Memory B cell (primary cell): ENCODE measurements at regions not wholly inside any gene's neighbourhood (a gene's known extent, or its start where the extent isn't known, plus 50 kb on each side); places are given as distances from the start of the nearest gene placed in this dataset.
"Not testable (repeated sequence)": the region's sequence is repeated elsewhere in the genome, so short reads cannot be mapped to it uniquely, and the experiment has no call there.

Experiments used
- ATAC-seq: fragments of 150-1000 bp; cut with Tn5 transposase; 2 replicates; pipeline ENCODE4 v1.10.0; 2021; ENCODE audit warnings: low read depth, mild to moderate bottlenecking, moderate library complexity
- DNase-seq, 2 donors: peaks; one replicate each; pipeline ENCODE4 v3.0.0; 2022; ENCODE audit warnings: low spot score in 2 of 2
- H3K27ac Mint-ChIP-seq: one replicate; pipeline ENCODE4 v1.8.0; 2022; ENCODE audit warnings: mild to moderate bottlenecking, moderate library complexity, mixed read lengths
- H3K27me3 Mint-ChIP-seq: one replicate; pipeline ENCODE4 v1.8.0; 2022; ENCODE audit warnings: mixed read lengths
- H3K36me3 Mint-ChIP-seq: one replicate; pipeline ENCODE4 v1.8.0; 2022; ENCODE audit warnings: mild to moderate bottlenecking, mixed read lengths
- H3K4me1 Mint-ChIP-seq: one replicate; pipeline ENCODE4 v1.8.0; 2022; ENCODE audit warnings: mixed read lengths
- H3K4me3 Mint-ChIP-seq: one replicate; pipeline ENCODE4 v1.8.0; 2022; ENCODE audit warnings: mild to moderate bottlenecking, moderate library complexity, mixed read lengths
- H3K9me3 Mint-ChIP-seq: one replicate; pipeline ENCODE4 v1.8.0; 2022; ENCODE audit warnings: mixed read lengths

DNA sequence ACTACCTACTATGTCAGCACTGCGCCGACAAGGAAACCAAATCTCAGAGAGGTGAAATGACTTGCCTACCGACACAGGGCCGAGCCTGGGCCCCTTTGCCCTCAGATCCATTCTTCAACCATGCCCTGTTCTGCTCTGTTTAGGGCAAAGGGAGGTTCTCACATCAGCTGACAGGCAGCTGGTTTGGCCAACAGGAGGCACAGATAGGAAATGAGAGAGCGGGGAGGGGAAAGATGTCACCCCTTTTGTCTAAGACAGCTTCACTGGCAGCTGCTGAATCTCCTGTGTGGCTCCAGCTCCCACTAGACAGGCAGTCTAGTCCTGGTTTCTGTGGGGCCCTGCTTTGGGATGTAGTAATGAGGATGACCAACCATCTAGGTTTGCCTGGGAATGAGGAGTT is 158.7 kb downstream of the TMEM200A start:
- no peaks in the 10 kb centered on the region for H3K27me3 Mint-ChIP-seq
- no peak overlapping the region for H3K27ac Mint-ChIP-seq

DNA sequence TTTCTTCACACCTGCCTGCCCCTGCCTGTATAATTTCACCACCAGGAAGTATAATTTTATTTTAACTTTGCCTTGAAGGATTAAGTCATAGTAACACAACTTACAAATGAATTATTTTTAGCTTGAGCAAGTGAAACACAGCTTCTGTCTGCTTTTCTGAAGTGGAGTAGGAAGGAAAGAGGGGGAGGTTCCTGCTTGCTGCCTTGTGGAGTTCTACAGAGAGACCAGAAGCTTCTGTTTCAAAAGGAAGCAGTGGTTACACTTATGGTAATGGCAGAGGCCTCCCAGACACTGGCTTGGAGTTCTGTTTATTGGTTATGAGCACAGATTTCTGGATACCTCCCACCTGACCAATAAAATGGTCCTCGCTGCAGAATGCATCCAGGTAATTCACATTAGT is 159.6 kb downstream of the TMEM200A start:
- H3K27ac Mint-ChIP-seq = no peak overlapping the region
- no peaks in the 10 kb centered on the region for H3K9me3 Mint-ChIP-seq
- DNase-seq = no peak
- no peaks in the 10 kb centered on the region for H3K36me3 Mint-ChIP-seq
- peaks cover 19% of the 10 kb centered on the region for H3K4me1 Mint-ChIP-seq
- H3K27me3 Mint-ChIP-seq = no peaks in the 10 kb centered on the region
- ATAC-seq = no peak
- no peak overlapping the region for H3K4me3 Mint-ChIP-seq

More for the DNA sequence above, 158.7 kb downstream of the TMEM200A start:
- Mint-ChIP-seq H3K4me1 (peaks cover 18% of the 10 kb centered on the region), H3K4me3 (no peak overlapping the region), H3K36me3 (no peaks in the 10 kb centered on the region), H3K9me3 (no peaks in the 10 kb centered on the region)
- no peak for ATAC-seq
- no peak for DNase-seq

DNA sequence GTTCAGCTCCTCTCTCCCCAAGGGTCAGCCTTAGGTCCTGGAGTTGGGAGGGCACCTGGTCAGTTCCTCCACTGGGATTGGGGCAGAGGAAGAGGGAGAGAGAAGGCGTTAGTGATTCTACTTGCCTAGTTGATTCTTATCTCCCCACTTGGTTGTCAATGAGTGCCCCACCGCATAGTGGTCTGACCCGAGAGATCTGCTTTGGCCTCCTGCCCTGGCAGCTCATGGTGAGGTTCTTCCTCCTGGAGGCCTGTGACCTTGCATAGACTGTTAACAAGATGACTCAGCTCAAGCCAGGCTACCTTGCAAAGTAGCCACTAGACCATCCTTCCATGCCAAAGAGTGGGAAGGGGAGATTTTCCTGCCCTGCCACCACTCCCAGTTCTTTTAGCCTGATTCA is 160.6 kb downstream of the TMEM200A start:
- Mint-ChIP-seq H3K9me3 (peaks cover 2% of the 10 kb centered on the region), H3K27me3 (no peaks in the 10 kb centered on the region), H3K27ac (peak overlapping the region; percentile 75), H3K36me3 (peaks cover 2% of the 10 kb centered on the region), H3K4me1 (peaks cover 19% of the 10 kb centered on the region), H3K4me3 (no peak overlapping the region)
- ATAC-seq (no peak), DNase-seq (no peak)

DNA sequence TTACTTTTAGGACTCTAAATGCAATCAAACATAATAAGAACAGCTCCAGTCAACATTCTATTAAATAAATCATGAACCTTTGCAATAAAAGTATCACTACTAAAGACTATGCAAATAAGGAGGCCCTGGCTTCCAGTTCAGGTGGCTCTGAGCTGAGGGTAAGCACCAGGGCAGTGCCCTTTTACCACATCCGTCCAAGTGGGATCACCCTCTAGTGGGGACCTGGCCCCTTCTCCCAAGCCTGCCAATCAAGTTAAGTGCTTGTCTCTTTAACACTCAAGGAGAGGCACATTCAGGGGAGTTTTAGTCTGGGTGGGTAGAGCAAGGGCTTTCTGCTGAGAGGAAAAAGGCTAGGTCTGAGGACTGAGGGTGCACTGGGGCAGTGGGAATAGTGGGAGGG is 161.4 kb downstream of the TMEM200A start:
- peaks cover 2% of the 10 kb centered on the region for H3K36me3 Mint-ChIP-seq
- no peak overlapping the region for H3K27ac Mint-ChIP-seq
- DNase-seq = no peak
- H3K4me1 Mint-ChIP-seq = peaks cover 19% of the 10 kb centered on the region
- no peak for ATAC-seq
- peaks cover 2% of the 10 kb centered on the region for H3K9me3 Mint-ChIP-seq
- no peaks in the 10 kb centered on the region for H3K27me3 Mint-ChIP-seq
- H3K4me3 Mint-ChIP-seq = no peak overlapping the region

DNA sequence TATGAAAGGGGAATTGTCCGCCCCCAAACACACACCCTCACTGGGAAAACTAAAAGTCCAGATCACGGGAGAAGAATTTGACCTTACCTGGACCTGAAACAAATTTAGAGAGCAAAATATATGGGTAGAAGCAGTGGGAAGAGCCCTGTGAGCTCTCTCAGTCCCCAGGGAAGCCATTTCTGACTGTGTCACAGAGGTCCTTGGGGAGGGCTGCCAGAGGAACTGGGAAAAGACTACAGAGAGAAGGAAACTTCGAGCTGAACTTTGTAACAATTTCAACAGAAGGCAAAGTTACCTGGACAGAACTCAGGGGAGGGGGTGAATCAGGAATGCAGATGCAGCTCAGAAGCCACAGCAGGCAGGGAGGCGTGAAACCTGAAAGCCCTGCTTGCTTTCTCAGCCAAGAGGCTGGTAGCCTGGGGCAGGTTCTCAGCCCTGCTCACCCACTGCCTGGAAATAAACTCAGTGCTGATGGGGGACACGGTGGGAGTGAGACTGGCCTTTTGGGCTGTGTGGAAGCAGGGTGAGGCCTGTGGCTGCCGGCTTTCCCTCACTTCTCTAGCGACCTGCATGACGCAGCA is 163.8 kb downstream of the TMEM200A start:
- Mint-ChIP-seq H3K9me3 (peaks cover 2% of the 10 kb centered on the region), H3K27me3 (no peaks in the 10 kb centered on the region), H3K4me1 (peaks cover 16% of the 10 kb centered on the region), H3K27ac (no peak overlapping the region), H3K4me3 (no peak overlapping the region), H3K36me3 (peaks cover 2% of the 10 kb centered on the region)
- DNase-seq = no peak
- ATAC-seq = no peak

DNA sequence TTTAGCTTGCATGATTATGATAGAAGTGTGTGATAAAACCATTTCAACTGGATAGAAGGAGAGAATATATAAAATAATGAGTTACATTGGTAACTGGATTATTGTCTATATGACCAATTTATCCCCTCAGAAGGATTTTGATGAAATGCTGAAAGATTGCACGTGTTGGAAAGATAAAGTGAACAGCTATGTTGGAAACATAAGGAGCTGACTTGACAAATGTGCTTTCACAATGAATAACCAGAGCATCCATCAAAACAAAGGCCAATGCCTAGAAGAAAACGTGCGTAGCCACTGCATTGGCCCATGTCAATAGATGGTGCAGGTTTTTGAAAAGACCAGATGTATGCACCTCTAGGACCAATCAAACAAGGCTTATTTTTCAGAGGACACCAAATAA is 168.8 kb downstream of the TMEM200A start:
- Mint-ChIP-seq H3K27ac (no peak overlapping the region), H3K9me3 (peaks cover 11% of the 10 kb centered on the region), H3K27me3 (no peaks in the 10 kb centered on the region), H3K4me1 (peaks cover under 1% of the 10 kb centered on the region), H3K4me3 (no peak overlapping the region), H3K36me3 (peaks cover 2% of the 10 kb centered on the region)
- DNase-seq (no peak), ATAC-seq (no peak)

DNA sequence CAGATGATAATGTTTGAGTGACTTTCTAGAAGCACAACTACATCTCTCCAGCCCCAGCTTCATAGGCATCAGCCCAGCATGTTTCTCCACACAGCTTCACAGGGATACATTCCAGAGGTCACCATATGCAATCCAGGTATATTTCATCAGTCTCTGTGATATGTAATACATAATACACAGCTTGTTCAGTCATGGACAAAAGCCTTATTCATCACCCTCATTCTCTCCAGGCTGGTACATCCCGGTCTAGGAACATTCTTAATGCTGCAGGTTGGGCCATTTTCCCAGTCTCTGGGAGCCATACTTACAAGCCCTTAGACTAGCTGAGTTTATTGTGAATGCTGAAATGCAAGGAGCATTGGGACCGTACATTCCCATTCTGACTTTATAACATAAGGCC is 169.4 kb downstream of the TMEM200A start:
- peaks cover 2% of the 10 kb centered on the region for H3K36me3 Mint-ChIP-seq
- DNase-seq (no peak), ATAC-seq (no peak)
- no peak overlapping the region for H3K4me3 Mint-ChIP-seq
- H3K9me3 Mint-ChIP-seq = peaks cover 15% of the 10 kb centered on the region
- no peaks in the 10 kb centered on the region for H3K27me3 Mint-ChIP-seq
- no peaks in the 10 kb centered on the region for H3K4me1 Mint-ChIP-seq
- H3K27ac Mint-ChIP-seq = no peak overlapping the region

DNA sequence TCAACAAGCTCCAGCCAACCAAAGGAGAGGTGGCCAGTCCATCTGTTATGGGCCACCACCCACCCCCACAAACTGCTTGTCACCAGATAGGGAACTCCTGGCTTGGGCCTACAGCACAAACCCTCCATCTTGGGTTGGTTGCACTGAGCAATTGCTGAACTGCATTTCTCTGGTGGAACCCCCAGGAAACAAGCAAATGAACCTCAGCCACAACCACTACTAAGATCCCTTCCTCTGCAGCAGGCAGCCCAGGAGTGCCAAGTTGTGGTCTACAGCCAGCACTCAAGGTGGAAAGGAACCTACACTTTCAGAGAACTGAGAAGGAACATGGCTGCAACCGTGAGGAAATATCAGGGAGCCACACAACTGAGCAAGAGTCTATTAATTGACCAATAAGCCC is 171.6 kb downstream of the TMEM200A start:
- Mint-ChIP-seq H3K4me1 (no peaks in the 10 kb centered on the region), H3K27ac (no peak overlapping the region), H3K36me3 (no peaks in the 10 kb centered on the region), H3K9me3 (peaks cover 15% of the 10 kb centered on the region), H3K4me3 (no peak overlapping the region), H3K27me3 (no peaks in the 10 kb centered on the region)
- ATAC-seq (no peak), DNase-seq (no peak)

DNA sequence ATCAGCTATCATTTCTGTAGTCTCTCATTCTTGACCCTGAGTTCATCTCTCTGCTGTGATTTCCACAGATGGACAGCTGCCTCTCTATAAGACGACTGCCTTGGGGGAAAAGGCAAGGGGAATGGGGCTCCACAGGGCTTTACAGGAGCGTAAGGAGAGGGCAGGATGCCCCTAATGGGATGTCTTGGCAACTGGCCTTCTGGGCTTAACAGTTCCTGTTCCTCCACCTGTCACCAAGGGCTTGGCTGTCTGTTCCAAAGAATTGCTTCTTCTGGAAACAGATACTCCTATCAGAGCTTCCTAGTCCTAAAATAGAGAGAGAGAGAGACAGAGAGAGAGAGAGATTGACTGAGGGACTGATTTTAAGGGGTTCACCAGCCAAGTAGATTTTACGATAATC is 181.9 kb downstream of the TMEM200A start:
- H3K4me3 Mint-ChIP-seq = no peak overlapping the region
- H3K4me1 Mint-ChIP-seq = no peaks in the 10 kb centered on the region
- DNase-seq (no peak), ATAC-seq (no peak)
- no peaks in the 10 kb centered on the region for H3K36me3 Mint-ChIP-seq
- no peaks in the 10 kb centered on the region for H3K27me3 Mint-ChIP-seq
- H3K27ac Mint-ChIP-seq = no peak overlapping the region
- no peaks in the 10 kb centered on the region for H3K9me3 Mint-ChIP-seq

DNA sequence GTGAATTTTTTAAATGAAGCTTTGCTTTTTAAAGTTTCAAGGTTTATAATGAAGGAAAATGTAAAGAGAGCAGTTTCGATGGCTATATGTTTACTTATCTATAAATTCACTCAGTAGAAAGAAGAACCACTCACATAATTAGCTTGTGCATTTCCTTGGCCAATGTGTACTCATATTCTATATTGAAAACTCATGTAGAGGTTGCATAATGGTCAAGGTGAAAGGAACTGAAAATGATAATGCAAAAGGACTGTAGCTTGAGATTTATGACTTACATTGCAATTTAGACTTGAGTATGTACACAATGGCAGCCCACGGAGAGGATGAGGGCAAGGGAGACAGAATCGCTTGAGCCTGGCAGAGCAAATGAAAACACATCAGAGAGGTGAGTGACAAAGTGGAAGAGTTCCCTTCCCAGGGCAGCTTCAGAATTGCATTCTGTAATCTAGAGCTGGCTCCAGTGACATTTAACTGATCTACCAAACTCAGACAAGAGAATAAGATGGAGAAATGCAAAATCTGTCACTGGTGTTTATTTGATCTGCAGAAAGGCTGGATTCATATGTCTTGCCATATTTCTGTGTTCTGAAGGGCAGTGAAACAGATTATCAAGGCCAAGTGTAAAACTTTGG is 191.8 kb downstream of the TMEM200A start:
- DNase-seq = no peak
- Mint-ChIP-seq H3K4me3 (no peak overlapping the region), H3K36me3 (no peaks in the 10 kb centered on the region), H3K27me3 (peaks cover 4% of the 10 kb centered on the region), H3K4me1 (peaks cover 13% of the 10 kb centered on the region), H3K9me3 (peaks cover 3% of the 10 kb centered on the region), H3K27ac (no peak overlapping the region)
- no peak for ATAC-seq

DNA sequence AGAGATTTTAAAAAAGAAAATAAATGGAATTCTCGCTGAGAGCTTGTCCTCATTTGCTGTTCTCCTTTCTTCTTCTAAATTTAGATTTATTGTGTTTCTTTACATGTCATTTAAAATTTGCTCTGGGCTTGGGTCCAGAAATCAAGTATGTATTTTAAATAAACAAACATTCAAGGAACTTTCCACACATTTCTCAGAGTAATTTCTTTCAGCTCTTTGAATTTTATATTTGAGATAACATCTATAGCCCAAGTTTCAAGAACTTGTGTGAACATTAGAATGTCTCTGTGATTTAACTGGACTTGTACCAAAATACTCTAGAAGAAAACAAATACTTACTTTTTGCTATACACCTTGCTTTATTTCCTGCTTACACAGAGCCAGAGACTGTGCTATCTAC is 192.3 kb downstream of the TMEM200A start:
- peaks cover 4% of the 10 kb centered on the region for H3K27me3 Mint-ChIP-seq
- H3K36me3 Mint-ChIP-seq = no peaks in the 10 kb centered on the region
- H3K27ac Mint-ChIP-seq = no peak overlapping the region
- no peak for DNase-seq
- ATAC-seq = no peak
- peaks cover 13% of the 10 kb centered on the region for H3K4me1 Mint-ChIP-seq
- peaks cover 3% of the 10 kb centered on the region for H3K9me3 Mint-ChIP-seq
- H3K4me3 Mint-ChIP-seq = no peak overlapping the region

DNA sequence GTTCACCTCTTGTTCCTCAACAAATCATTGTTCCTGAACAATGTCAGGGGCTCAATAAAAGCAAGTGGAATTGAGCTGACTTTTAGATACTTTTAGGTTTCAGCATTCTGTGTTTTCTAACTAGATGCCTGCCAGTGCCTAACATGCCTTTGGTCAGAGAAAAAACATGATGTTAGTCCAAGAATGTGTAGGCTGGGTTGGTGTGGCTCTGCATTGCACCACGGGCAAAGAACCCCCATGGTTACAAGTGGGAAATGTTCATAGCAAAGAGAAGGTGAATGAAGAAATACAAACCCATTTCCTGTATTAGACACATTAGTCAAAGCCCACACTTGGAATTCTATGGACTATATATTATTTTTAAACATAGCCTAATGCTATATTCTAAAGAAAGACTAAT is 193.3 kb downstream of the TMEM200A start:
- H3K36me3 Mint-ChIP-seq = no peaks in the 10 kb centered on the region
- no peak overlapping the region for H3K27ac Mint-ChIP-seq
- no peak overlapping the region for H3K4me3 Mint-ChIP-seq
- no peak for ATAC-seq
- no peak for DNase-seq
- H3K9me3 Mint-ChIP-seq = peaks cover 6% of the 10 kb centered on the region
- peaks cover 13% of the 10 kb centered on the region for H3K4me1 Mint-ChIP-seq
- peaks cover under 1% of the 10 kb centered on the region for H3K27me3 Mint-ChIP-seq

DNA sequence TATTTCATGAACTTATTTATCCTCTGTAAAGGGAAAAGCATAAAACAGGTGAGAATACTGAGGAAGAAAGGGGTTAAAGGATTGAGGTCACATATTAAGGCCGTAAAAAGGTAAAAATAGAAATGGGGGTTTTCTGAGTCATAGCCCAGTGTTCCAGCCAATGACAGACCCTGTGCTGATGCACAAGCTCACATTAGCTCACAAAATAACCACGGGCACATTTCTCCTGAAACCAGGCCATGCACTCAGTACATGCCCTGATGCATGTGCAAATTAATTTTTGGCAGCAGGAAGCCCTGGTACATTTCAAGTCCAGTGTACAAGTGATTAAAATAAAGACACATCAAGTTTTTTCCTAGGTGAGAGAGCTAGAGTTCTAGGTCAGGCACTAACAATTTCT is 194.4 kb downstream of the TMEM200A start:
- peaks cover 6% of the 10 kb centered on the region for H3K9me3 Mint-ChIP-seq
- H3K4me1 Mint-ChIP-seq = peaks cover 13% of the 10 kb centered on the region
- no peaks in the 10 kb centered on the region for H3K36me3 Mint-ChIP-seq
- H3K27ac Mint-ChIP-seq = no peak overlapping the region
- no peak overlapping the region for H3K4me3 Mint-ChIP-seq
- DNase-seq = no peak
- ATAC-seq = no peak
- H3K27me3 Mint-ChIP-seq = no peaks in the 10 kb centered on the region

DNA sequence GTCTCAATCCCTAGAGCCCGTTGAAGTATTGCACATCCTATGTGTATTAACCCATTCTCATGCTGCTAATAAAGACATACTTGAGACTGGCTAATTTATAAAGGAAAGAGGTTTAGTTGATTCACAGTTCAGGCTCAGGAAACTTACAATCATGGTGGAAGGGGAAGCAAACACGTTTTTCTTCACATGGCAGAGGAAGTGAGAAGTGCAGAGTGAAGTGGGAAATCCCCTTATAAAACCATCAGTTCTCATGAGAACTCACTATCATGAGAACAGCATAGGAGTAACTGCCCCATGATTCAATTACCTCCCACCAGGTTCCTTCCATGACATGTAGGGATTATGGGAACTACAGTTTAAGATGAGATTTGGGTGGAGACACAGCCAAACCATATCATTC is 195.3 kb downstream of the TMEM200A start:
- H3K36me3 Mint-ChIP-seq, DNase-seq, H3K4me3 Mint-ChIP-seq, H3K9me3 Mint-ChIP-seq, H3K27me3 Mint-ChIP-seq: not testable (repeated sequence)
- Mint-ChIP-seq H3K27ac (peak overlapping the region; percentile 61), H3K4me1 (peaks cover 13% of the 10 kb centered on the region)
- ATAC-seq = peak; percentile 80

DNA sequence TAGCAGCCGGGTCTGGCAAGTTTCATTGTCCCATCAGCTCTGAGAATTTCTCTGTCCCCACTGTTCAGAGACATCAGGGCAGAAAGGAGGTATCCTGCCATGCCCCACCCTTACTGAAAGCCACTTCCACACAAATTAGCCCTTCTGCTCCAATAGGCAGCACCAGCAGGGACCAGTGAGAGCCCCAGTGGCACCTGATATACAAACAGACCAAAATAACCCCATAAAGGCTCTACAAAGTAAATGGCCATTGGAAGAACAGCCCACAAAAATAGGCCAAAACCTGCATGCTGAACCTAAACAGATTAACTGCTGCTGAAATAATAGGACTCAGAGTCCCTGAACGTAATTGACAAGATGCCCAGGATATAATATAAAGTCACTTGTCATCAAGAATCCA is 199.9 kb downstream of the TMEM200A start:
- H3K9me3 Mint-ChIP-seq = peaks cover 6% of the 10 kb centered on the region
- no peaks in the 10 kb centered on the region for H3K27me3 Mint-ChIP-seq
- peaks cover 13% of the 10 kb centered on the region for H3K4me1 Mint-ChIP-seq
- no peak overlapping the region for H3K4me3 Mint-ChIP-seq
- DNase-seq (no peak), ATAC-seq (no peak)
- H3K27ac Mint-ChIP-seq = no peak overlapping the region
- H3K36me3 Mint-ChIP-seq = no peaks in the 10 kb centered on the region
